Vagina (tissue), 2 donors: ENCODE measurements at regions not wholly inside any gene's neighbourhood (a gene's known extent, or its start where the extent isn't known, plus 50 kb on each side); places are given as distances from the start of the nearest gene placed in this dataset.
A peak's percentile ranks its signal among the peaks of the same experiment; 100 is the strongest.

Experiments
- DNase-seq, 2 donors: peaks; one replicate each; pipeline ENCODE4 v3.0.0-alpha.2; 2017; ENCODE audit errors: extremely low spot score in 2 of 2
- H3K27ac ChIP-seq: fragments of 200-600 bp; sonication (generic); one replicate; pipeline ENCODE4 v1.5.1; 2019
- H3K27me3 ChIP-seq: fragments of 200-600 bp; sonication (generic); one replicate; pipeline ENCODE4 v1.5.1; 2019
- H3K36me3 ChIP-seq, 2 donors: fragments of 200-600 bp; sonication (generic); one replicate each; pipeline ENCODE4 v1.5.1; 2017 to 2019
- H3K4me1 ChIP-seq: fragments of 200-600 bp; sonication (generic); one replicate; pipeline ENCODE4 v1.5.1; 2019
- H3K4me3 ChIP-seq, 2 donors: fragments of 200-600 bp; sonication (generic); 1 replicate in 1 of 2; 2 replicates in 1 of 2; pipeline ENCODE4 v1.5.1; 2016 to 2019
- H3K9me3 ChIP-seq: fragments of 200-600 bp; sonication (generic); one replicate; pipeline ENCODE4 v1.5.1; 2019
- CTCF ChIP-seq, 3 experiments: fragments of 450-650 bp in 2 of 3; fragments of 200-600 bp in 1 of 3; sonication (generic) in 1 of 3; IDR thresholded peaks; one replicate each; pipeline ENCODE4 v1.5.1; 2017 to 2019; ENCODE audit warnings: antibody characterized with exemption in 3 of 3, mild to moderate bottlenecking in 2 of 3, moderate library complexity in 2 of 3
- POLR2A ChIP-seq, 2 donors: fragments of 450-650 bp; IDR thresholded peaks; one replicate each; pipeline ENCODE4 v1.6.1; 2017; ENCODE audit warnings: antibody characterized with exemption in 2 of 2, mild to moderate bottlenecking in 2 of 2, moderate library complexity in 2 of 2
- POLR2AphosphoS5 ChIP-seq, 2 donors: sonication (generic); formaldehyde crosslinking; IDR thresholded peaks; one replicate each; pipeline ENCODE4 v1.9.0; 2017; ENCODE audit warnings: antibody characterized with exemption in 2 of 2, mild to moderate bottlenecking in 2 of 2, low read depth in 1 of 2; ENCODE audit not compliant: insufficient read depth in 1 of 2
- intact Hi-C: fragments of 100-400 bp; cut with DNase I; formaldehyde crosslinking; loops from one replicate; pipeline ENCODE4 v1.15.1; 2023

GRCh38 chr3:28934126-28934813 lies 346.6 kb upstream of the RBMS3 start:
- H3K4me1 ChIP-seq = peaks cover 7% of the 10 kb centered on the region
- H3K27me3 ChIP-seq = no peaks in the 10 kb centered on the region
- no peak overlapping the region for H3K27ac ChIP-seq
- TF ChIP-seq POLR2A (IDR thresholded peaks at IDR 0.05) (no peak), CTCF (IDR thresholded peaks at IDR 0.05) (no peak), POLR2AphosphoS5 (IDR thresholded peaks at IDR 0.05; ENCODE audit: insufficient read depth in 1 of 2, low read depth in 1 of 2) (no peak)
- no peaks in the 10 kb centered on the region for H3K9me3 ChIP-seq
- intact Hi-C loops = no loop called here
- no peak for DNase-seq
- no peaks in the 10 kb centered on the region for H3K36me3 ChIP-seq
- no peak overlapping the region for H3K4me3 ChIP-seq

GRCh38 chr3:28935146-28935545 lies 345.7 kb upstream of the RBMS3 start:
- intact Hi-C loops = no loop called here
- H3K27me3 ChIP-seq = no peaks in the 10 kb centered on the region
- H3K27ac ChIP-seq = no peak overlapping the region
- no peaks in the 10 kb centered on the region for H3K36me3 ChIP-seq
- H3K9me3 ChIP-seq = no peaks in the 10 kb centered on the region
- no peak overlapping the region for H3K4me3 ChIP-seq
- no peak for DNase-seq
- TF ChIP-seq POLR2AphosphoS5 (IDR thresholded peaks at IDR 0.05; ENCODE audit: insufficient read depth in 1 of 2, low read depth in 1 of 2) (no peak), CTCF (IDR thresholded peaks at IDR 0.05) (no peak), POLR2A (IDR thresholded peaks at IDR 0.05) (no peak)
- peaks cover 10% of the 10 kb centered on the region for H3K4me1 ChIP-seq

GRCh38 chr3:28936154-28936553 lies 344.7 kb upstream of the RBMS3 start:
- Histone ChIP-seq H3K9me3 (no peaks in the 10 kb centered on the region), H3K27ac (no peak overlapping the region), H3K4me3 (no peak overlapping the region), H3K4me1 (peaks cover 21% of the 10 kb centered on the region), H3K36me3 (no peaks in the 10 kb centered on the region), H3K27me3 (no peaks in the 10 kb centered on the region)
- TF ChIP-seq POLR2AphosphoS5 (IDR thresholded peaks at IDR 0.05; ENCODE audit: insufficient read depth in 1 of 2, low read depth in 1 of 2) = no peak
- no peak for TF ChIP-seq POLR2A (IDR thresholded peaks at IDR 0.05)
- no peak for TF ChIP-seq CTCF (IDR thresholded peaks at IDR 0.05)
- intact Hi-C loops = no loop called here
- no peak for DNase-seq

GRCh38 chr3:28940530-28940929 lies 340.3 kb upstream of the RBMS3 start:
- Histone ChIP-seq H3K27me3 (no peaks in the 10 kb centered on the region), H3K4me1 (peaks cover 22% of the 10 kb centered on the region), H3K4me3 (no peak overlapping the region), H3K9me3 (no peaks in the 10 kb centered on the region), H3K36me3 (no peaks in the 10 kb centered on the region), H3K27ac (peak overlapping the region; percentile 17)
- TF ChIP-seq POLR2AphosphoS5 (IDR thresholded peaks at IDR 0.05; ENCODE audit: insufficient read depth in 1 of 2, low read depth in 1 of 2) (no peak), CTCF (IDR thresholded peaks at IDR 0.05) (no peak), POLR2A (IDR thresholded peaks at IDR 0.05) (no peak)
- intact Hi-C loops = no loop called here
- DNase-seq = no peak

GRCh38 chr3:28940994-28941393 lies 339.9 kb upstream of the RBMS3 start:
- H3K4me1 ChIP-seq = peaks cover 22% of the 10 kb centered on the region
- H3K27me3 ChIP-seq = no peaks in the 10 kb centered on the region
- no peaks in the 10 kb centered on the region for H3K9me3 ChIP-seq
- no peak overlapping the region for H3K4me3 ChIP-seq
- peak overlapping the region; percentile 17 for H3K27ac ChIP-seq
- no peaks in the 10 kb centered on the region for H3K36me3 ChIP-seq
- no peak for TF ChIP-seq POLR2AphosphoS5 (IDR thresholded peaks at IDR 0.05; ENCODE audit: insufficient read depth in 1 of 2, low read depth in 1 of 2)
- no peak for TF ChIP-seq POLR2A (IDR thresholded peaks at IDR 0.05)
- TF ChIP-seq CTCF (IDR thresholded peaks at IDR 0.05) = no peak
- intact Hi-C loops = no loop called here
- DNase-seq = no peak
